T47D (cell line): ENCODE measurements at regions not wholly inside any gene's neighbourhood (a gene's known extent, or its start where the extent isn't known, plus 50 kb on each side); places are given as distances from the start of the nearest gene placed in this dataset.
A peak's percentile ranks its signal among the peaks of the same experiment; 100 is the strongest.

Experiments
- DNase-seq, 2 experiments: peaks; one replicate each; pipeline versions ENCODE4 v3.0.0 to v3.0.0-alpha.2; 2011 to 2012; ENCODE audit warnings: low read depth in 1 of 2, low spot score in 1 of 2
- JUND ChIP-seq: IDR thresholded peaks from 2 replicates; pipeline ENCODE4 v1.6.1; 2012; ENCODE audit warnings: low read depth
- in situ Hi-C: cut with HindIII; loops from 2 replicates; pipeline ENCODE4 v1.10.0; 2016; ENCODE audit warnings: low sequenced_read_pairs, low pct_unique_long_range_greater_than_20kb

DNA sequence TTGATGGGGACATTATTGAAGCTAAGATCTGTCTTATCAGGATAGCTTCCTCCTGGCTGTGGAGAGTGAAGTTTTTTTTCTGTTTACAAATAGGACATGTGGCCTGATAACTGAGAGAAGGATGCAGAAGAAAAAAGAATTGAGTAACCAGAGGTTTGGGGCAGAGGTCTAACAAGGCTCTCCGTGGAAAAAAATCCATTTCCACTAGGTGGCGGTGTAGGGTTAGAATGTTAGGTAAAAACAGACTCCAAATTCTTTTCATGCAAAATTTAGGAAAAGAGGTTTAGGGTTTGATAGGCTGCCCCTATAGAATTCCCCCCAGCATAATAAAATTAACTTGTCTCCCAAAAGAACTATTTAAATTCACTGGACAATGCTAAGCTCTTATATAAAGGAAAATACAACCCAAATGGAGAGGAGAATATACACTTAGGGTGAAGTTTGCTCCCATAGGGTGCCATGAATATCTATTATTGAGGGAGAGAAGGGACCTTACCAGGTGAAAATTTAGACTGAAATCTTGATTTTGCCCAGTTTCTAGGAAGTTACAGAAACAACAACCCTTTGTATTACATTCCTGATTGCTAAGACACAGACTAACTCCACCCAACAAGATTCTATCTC lies 1560.4 kb downstream of the OTOL1 start:
- DNase-seq: peak; percentile 65 to 83
- in situ Hi-C loops: no loop called here
- no peak for TF ChIP-seq JUND

DNA sequence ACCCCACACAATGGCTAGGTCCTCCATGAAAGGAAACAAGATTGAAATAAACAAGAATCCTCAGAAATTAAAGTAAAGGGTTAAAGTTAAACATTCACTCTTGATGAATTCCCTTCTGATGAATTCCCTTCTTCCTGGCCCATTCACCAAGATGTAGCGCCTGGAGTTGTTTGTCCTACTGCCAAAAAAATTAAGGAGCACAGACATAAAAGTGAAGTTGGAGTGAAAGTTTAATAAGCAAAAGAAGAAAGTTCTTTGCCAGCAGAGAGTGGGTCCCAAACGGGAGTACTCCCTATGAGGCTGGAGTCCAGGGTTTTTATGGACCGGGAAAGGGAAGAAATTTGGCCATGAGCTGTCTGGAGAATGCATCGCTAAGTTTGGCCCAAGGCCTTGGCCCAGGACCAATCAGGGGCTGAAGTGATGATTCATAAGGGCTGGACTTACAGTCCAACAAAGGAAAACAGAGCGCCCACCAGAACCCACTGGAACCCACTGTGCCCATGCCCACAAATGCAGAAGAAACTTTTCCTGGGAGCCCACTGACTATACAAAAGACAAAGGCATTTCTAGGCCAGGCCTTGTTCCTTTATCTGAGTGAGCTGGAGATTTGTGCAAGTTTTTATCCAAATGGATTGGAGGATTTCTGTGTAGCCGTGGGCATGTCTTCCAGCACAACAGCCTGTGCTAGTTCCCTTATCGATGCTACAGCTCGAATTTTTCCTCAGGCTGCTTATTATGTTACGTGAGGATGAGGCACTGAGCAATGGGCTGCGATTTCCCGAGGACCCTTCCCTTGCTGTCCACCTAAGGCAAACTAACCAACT lies 1561.6 kb downstream of the OTOL1 start:
- DNase-seq: no peak
- TF ChIP-seq JUND: no peak
- in situ Hi-C loops: no loop called here

DNA sequence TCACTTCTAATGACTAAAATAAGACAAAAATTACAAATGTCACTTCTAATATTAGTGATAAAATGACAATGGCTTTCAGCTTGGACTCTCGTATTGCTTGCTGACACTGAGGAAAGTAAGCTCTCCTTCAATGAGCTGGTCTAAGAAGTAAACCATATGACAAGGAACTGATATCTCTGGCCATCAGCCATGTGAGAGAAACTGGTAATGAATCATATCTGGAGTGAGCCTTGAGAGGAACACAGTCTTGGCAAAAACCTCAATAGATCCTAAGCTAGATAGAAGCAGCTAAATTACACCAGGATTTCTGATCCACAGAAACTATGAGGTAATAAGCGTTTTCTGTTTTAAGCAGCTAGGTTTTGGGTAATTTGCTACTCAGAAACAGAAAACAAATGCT lies 1575.1 kb downstream of the OTOL1 start:
- in situ Hi-C loops: no loop called here
- DNase-seq: peak in 1 of 2 experiments; percentile 65

More for the DNA sequence above, 1575.1 kb downstream of the OTOL1 start:
- no peak for TF ChIP-seq JUND
